ENCODE measurements at regions not wholly inside any gene's neighbourhood (a gene's known extent, or its start where the extent isn't known, plus 50 kb on each side); places are given as distances from the start of the nearest gene placed in this dataset.

DNA sequence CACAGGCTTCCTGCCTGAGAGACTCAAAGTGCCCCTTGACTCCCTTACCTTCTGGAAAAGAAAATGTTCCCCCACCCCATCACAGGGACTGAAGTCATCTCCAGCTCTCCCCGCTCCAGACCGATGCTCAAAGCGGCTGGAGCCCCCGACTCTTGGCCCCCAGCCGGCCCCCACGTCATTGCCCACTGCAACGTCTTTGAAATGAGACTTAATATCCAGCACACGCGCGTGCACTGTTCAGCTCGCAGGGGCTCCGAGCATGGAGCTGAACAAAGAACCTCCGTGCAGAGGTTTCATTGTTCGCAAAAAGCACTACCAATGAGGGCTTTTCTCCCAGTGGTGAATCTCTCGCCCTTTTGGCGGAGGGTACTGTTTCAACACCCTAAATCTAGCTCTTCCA, 313.4 kb upstream of the SORL1-AS1 start:
- TF ChIP-seq, protein P1, sequence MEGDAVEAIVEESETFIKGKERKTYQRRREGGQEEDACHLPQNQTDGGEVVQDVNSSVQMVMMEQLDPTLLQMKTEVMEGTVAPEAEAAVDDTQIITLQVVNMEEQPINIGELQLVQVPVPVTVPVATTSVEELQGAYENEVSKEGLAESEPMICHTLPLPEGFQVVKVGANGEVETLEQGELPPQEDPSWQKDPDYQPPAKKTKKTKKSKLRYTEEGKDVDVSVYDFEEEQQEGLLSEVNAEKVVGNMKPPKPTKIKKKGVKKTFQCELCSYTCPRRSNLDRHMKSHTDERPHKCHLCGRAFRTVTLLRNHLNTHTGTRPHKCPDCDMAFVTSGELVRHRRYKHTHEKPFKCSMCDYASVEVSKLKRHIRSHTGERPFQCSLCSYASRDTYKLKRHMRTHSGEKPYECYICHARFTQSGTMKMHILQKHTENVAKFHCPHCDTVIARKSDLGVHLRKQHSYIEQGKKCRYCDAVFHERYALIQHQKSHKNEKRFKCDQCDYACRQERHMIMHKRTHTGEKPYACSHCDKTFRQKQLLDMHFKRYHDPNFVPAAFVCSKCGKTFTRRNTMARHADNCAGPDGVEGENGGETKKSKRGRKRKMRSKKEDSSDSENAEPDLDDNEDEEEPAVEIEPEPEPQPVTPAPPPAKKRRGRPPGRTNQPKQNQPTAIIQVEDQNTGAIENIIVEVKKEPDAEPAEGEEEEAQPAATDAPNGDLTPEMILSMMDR (IDR thresholded peaks at IDR 0.05 in 2 of 3, conservative IDR thresholded peaks at IDR 0.05 in 1 of 3; ENCODE audit: borderline replicate concordance in 1 of 3, insufficient read depth in 1 of 3, low read depth in 2 of 3, low read length in 2 of 3) = no peak
- TF ChIP-seq FOSL1 (IDR thresholded peaks at IDR 0.05; ENCODE audit: low read depth) (no peak), ZNF274 (IDR thresholded peaks at IDR 0.05; ENCODE audit: low read depth, low read length) (no peak), EZH2phosphoT487 (IDR thresholded peaks at IDR 0.05; ENCODE audit: borderline replicate concordance) (no peak), EZH2 (IDR thresholded peaks at IDR 0.05) (no peak), YY1 (IDR thresholded peaks at IDR 0.05; ENCODE audit: extremely low read depth, insufficient replicate concordance, low read depth, low read length) (no peak), POLR2A (IDR thresholded peaks at IDR 0.05; ENCODE audit: borderline replicate concordance, extremely low read depth, insufficient read depth, insufficient read length) (no peak), CEBPB (IDR thresholded peaks at IDR 0.05; ENCODE audit: low read depth) (no peak), JUND (IDR thresholded peaks at IDR 0.05) (no peak), EGR1 (IDR thresholded peaks at IDR 0.05; ENCODE audit: low read depth) (no peak), POLR2AphosphoS5 (IDR thresholded peaks at IDR 0.05; ENCODE audit: low read depth, low read length) (no peak)
- TF ChIP-seq, protein P2, sequence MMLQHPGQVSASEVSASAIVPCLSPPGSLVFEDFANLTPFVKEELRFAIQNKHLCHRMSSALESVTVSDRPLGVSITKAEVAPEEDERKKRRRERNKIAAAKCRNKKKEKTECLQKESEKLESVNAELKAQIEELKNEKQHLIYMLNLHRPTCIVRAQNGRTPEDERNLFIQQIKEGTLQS (IDR thresholded peaks at IDR 0.05) = no peak
- TF ChIP-seq, protein P3, sequence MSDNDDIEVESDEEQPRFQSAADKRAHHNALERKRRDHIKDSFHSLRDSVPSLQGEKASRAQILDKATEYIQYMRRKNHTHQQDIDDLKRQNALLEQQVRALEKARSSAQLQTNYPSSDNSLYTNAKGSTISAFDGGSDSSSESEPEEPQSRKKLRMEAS (IDR thresholded peaks at IDR 0.05) = no peak

All from HCT116 (cell line).